OCI-LY1 (cell line): ENCODE measurements at regions not wholly inside any gene's neighbourhood (a gene's known extent, or its start where the extent isn't known, plus 50 kb on each side); places are given as distances from the start of the nearest gene placed in this dataset.

Source experiments
- CTCF ChIP-seq: fragments of 200-600 bp; sonication (generic), shearing (Covaris generic); IDR thresholded peaks from 2 replicates; pipeline ENCODE4 v1.5.1; 2017; ENCODE audit warnings: mild to moderate bottlenecking, antibody characterized with exemption, low read length, moderate library complexity, mixed read lengths
- EZH2 ChIP-seq: fragments of 200-600 bp; sonication (generic), shearing (Covaris generic); IDR thresholded peaks from 2 replicates; pipeline ENCODE4 v1.8.0; 2017; ENCODE audit warnings: borderline replicate concordance, mixed run types, mild to moderate bottlenecking, antibody characterized with exemption, low read length, moderate library complexity, mixed read lengths

GRCh38 chr6:82641677-82642076, 278.1 kb downstream of the TPBG start:
- TF ChIP-seq CTCF (no peak), EZH2 (no peak)
